ENCODE measurements at regions not wholly inside any gene's neighbourhood (a gene's known extent, or its start where the extent isn't known, plus 50 kb on each side); places are given as distances from the start of the nearest gene placed in this dataset.

GRCh38 chr6:21986703-21987102, 310.1 kb downstream of the PRL start:
- Histone ChIP-seq H3K4ac (ENCODE audit: low read depth, low read length) (no peak overlapping the region), H3K79me2 (ENCODE audit: control insufficient read depth, insufficient read depth, low read length) (no peaks in the 10 kb centered on the region), H4K8ac (ENCODE audit: low read depth, low read length) (no peak overlapping the region), H3K4me1 (ENCODE audit: control insufficient read depth, low read depth, low read length) (no peaks in the 10 kb centered on the region), H2AK5ac (ENCODE audit: low read length) (no peak overlapping the region), H4K5ac (ENCODE audit: low read length) (no peak overlapping the region), H2BK15ac (replicated peaks; ENCODE audit: low read depth) (no peak overlapping the region), H3K36me3 (ENCODE audit: control insufficient read depth, insufficient read depth, low read length) (no peaks in the 10 kb centered on the region), H3K27me3 (ENCODE audit: insufficient read depth, low read length, poor library complexity) (no peaks in the 10 kb centered on the region), H3K18ac (ENCODE audit: low read length) (no peak overlapping the region), H3K27ac (ENCODE audit: low read depth, low read length) (no peak overlapping the region), H3K79me1 (ENCODE audit: low read length) (peaks cover 4% of the 10 kb centered on the region), H3K56ac (ENCODE audit: low read length) (no peak overlapping the region), H3K4me3 (ENCODE audit: low read length) (no peak overlapping the region), H3K23ac (ENCODE audit: low read length) (no peak overlapping the region), H2BK120ac (ENCODE audit: low read depth, low read length) (no peak overlapping the region), H3K9ac (ENCODE audit: low read length) (no peak overlapping the region), H2BK5ac (ENCODE audit: low read length) (no peak overlapping the region), H3K4me2 (ENCODE audit: low read length) (no peak overlapping the region)
- WGBS (ENCODE audit: extremely low coverage, insufficient coverage, low lambda C conversion rate), result no CpG with 5 or more reads among the region's 6 CpGs
- DNase-seq, result no peak

DNA sequence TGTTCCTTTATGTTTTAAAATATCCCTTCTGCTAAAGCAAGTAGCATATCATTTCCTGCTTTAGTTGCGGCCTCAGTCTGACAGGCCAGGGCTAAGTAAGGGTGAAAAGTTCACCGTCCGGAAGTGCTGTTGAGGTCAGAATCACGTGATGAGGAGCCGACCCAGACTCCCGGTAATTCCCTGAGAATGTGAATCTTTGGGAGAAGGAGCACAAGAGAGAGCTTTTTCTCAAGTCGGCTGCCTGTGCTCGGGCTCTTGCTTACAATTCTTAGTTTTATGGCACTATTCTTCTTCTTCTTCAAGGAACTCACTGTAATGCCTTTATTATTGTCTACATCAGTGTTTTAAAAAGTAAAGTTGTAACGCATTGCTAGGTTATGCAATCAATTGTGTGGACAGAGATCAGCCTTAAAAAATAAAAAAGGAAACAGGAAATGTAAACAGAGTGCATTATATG, 309.3 kb downstream of the PRL start:
- H3K18ac ChIP-seq (ENCODE audit: low read length), result no peak overlapping the region
- no peak overlapping the region for H3K27ac ChIP-seq (ENCODE audit: low read depth, low read length)
- no CpG with 5 or more reads among the region's 9 CpGs for WGBS (ENCODE audit: extremely low coverage, insufficient coverage, low lambda C conversion rate)
- no peaks in the 10 kb centered on the region for H3K4me1 ChIP-seq (ENCODE audit: control insufficient read depth, low read depth, low read length)
- DNase-seq, result peak; percentile 83
- peaks cover 4% of the 10 kb centered on the region for H3K79me1 ChIP-seq (ENCODE audit: low read length)
- H2BK5ac ChIP-seq (ENCODE audit: low read length), result no peak overlapping the region
- no peak overlapping the region for H3K4me3 ChIP-seq (ENCODE audit: low read length)
- no peaks in the 10 kb centered on the region for H3K27me3 ChIP-seq (ENCODE audit: insufficient read depth, low read length, poor library complexity)
- H3K9ac ChIP-seq (ENCODE audit: low read length), result no peak overlapping the region
- H3K23ac ChIP-seq (ENCODE audit: low read length), result no peak overlapping the region
- H2BK120ac ChIP-seq (ENCODE audit: low read depth, low read length), result no peak overlapping the region
- no peak overlapping the region for H3K4ac ChIP-seq (ENCODE audit: low read depth, low read length)
- H4K5ac ChIP-seq (ENCODE audit: low read length), result no peak overlapping the region
- no peak overlapping the region for H2AK5ac ChIP-seq (ENCODE audit: low read length)
- H4K8ac ChIP-seq (ENCODE audit: low read depth, low read length), result no peak overlapping the region
- no peaks in the 10 kb centered on the region for H3K79me2 ChIP-seq (ENCODE audit: control insufficient read depth, insufficient read depth, low read length)
- no peak overlapping the region for H3K56ac ChIP-seq (ENCODE audit: low read length)
- no peaks in the 10 kb centered on the region for H3K36me3 ChIP-seq (ENCODE audit: control insufficient read depth, insufficient read depth, low read length)
- H3K4me2 ChIP-seq (ENCODE audit: low read length), result no peak overlapping the region
- no peak overlapping the region for H2BK15ac ChIP-seq (replicated peaks; ENCODE audit: low read depth)

DNA sequence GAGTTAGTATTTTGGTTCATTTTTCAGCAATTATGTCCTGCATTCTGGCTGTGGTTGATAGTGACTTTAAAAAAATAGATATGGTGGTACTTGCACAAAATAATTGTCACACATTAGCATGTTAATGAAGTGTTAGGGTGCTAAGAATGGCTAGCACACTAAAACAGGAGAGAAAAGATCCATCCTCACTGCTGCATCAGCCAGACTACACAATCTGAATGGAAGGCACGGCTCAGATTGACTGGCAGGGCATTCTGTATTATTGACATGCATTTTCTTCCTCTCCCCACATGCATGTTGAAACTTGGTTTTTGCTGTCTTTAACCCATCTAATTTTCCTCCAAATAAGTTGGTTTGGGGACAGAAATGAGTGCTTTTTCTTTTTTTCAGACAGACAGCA, 306.3 kb downstream of the PRL start:
- Histone ChIP-seq H3K79me1 (ENCODE audit: low read length) (peaks cover 8% of the 10 kb centered on the region), H3K4ac (ENCODE audit: low read depth, low read length) (no peak overlapping the region), H3K27me3 (ENCODE audit: insufficient read depth, low read length, poor library complexity) (no peaks in the 10 kb centered on the region), H2BK15ac (replicated peaks; ENCODE audit: low read depth) (no peak overlapping the region), H3K23ac (ENCODE audit: low read length) (no peak overlapping the region), H3K9ac (ENCODE audit: low read length) (no peak overlapping the region), H3K79me2 (ENCODE audit: control insufficient read depth, insufficient read depth, low read length) (no peaks in the 10 kb centered on the region), H3K36me3 (ENCODE audit: control insufficient read depth, insufficient read depth, low read length) (no peaks in the 10 kb centered on the region), H3K56ac (ENCODE audit: low read length) (no peak overlapping the region), H2AK5ac (ENCODE audit: low read length) (no peak overlapping the region), H3K4me1 (ENCODE audit: control insufficient read depth, low read depth, low read length) (no peaks in the 10 kb centered on the region), H3K4me3 (ENCODE audit: low read length) (no peak overlapping the region), H3K4me2 (ENCODE audit: low read length) (no peak overlapping the region), H3K18ac (ENCODE audit: low read length) (no peak overlapping the region), H4K8ac (ENCODE audit: low read depth, low read length) (no peak overlapping the region), H2BK120ac (ENCODE audit: low read depth, low read length) (no peak overlapping the region), H2BK5ac (ENCODE audit: low read length) (no peak overlapping the region), H3K27ac (ENCODE audit: low read depth, low read length) (no peak overlapping the region), H4K5ac (ENCODE audit: low read length) (no peak overlapping the region)
- WGBS (ENCODE audit: extremely low coverage, insufficient coverage, low lambda C conversion rate), result no CpG with 5 or more reads among the region's 1 CpG
- DNase-seq, result no peak

DNA sequence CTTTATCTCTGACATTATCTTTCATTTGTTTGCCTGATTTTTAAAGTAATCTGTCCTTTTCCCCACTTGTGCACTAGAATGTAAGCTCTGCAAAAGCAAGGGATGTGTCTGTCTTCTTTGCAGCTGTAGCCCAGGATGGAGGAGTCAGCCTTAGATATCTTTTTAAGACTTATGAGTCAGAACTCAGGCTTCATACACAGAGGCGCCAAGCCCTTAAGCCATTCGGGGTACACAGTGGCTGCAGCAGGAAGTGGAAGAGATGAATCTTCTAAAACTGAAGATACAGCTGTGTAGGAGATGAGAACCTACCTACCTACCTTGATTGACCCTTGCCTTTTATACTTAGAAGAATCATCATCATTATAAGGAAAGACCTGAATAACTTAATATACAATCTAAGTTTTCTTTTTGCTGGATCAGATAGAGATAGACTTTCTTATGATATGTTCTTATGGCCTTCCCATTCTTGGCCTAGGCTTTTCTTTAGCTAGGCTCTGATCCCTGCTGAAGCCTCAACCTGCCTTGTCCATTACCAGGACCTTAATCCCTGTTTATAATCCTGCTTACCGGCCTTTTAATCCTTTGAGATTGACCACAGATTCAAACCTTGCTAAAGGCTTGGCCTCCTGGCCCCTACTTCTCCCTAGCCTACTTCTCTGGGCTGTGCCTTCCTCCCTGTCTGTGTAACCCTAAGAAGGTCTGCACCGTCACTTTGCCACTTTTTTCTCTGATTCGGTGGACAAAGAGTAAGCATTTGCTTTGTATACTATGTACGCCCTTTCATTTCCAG, 304.5 kb downstream of the PRL start:
- Histone ChIP-seq H2AK5ac (ENCODE audit: low read length) (no peak overlapping the region), H3K18ac (ENCODE audit: low read length) (no peak overlapping the region), H3K27me3 (ENCODE audit: insufficient read depth, low read length, poor library complexity) (no peaks in the 10 kb centered on the region), H2BK120ac (ENCODE audit: low read depth, low read length) (no peak overlapping the region), H3K4me3 (ENCODE audit: low read length) (no peak overlapping the region), H3K4me2 (ENCODE audit: low read length) (no peak overlapping the region), H3K27ac (ENCODE audit: low read depth, low read length) (no peak overlapping the region), H3K79me1 (ENCODE audit: low read length) (peaks cover 6% of the 10 kb centered on the region), H4K5ac (ENCODE audit: low read length) (no peak overlapping the region), H3K9ac (ENCODE audit: low read length) (no peak overlapping the region), H3K79me2 (ENCODE audit: control insufficient read depth, insufficient read depth, low read length) (no peaks in the 10 kb centered on the region), H3K4me1 (ENCODE audit: control insufficient read depth, low read depth, low read length) (peaks cover 1% of the 10 kb centered on the region), H3K36me3 (ENCODE audit: control insufficient read depth, insufficient read depth, low read length) (no peaks in the 10 kb centered on the region), H2BK15ac (replicated peaks; ENCODE audit: low read depth) (no peak overlapping the region), H4K8ac (ENCODE audit: low read depth, low read length) (peak overlapping the region; percentile 76), H3K4ac (ENCODE audit: low read depth, low read length) (no peak overlapping the region), H3K23ac (ENCODE audit: low read length) (no peak overlapping the region), H2BK5ac (ENCODE audit: low read length) (no peak overlapping the region), H3K56ac (ENCODE audit: low read length) (no peak overlapping the region)
- DNase-seq, result no peak
- no CpG with 5 or more reads among the region's 6 CpGs for WGBS (ENCODE audit: extremely low coverage, insufficient coverage, low lambda C conversion rate)

DNA sequence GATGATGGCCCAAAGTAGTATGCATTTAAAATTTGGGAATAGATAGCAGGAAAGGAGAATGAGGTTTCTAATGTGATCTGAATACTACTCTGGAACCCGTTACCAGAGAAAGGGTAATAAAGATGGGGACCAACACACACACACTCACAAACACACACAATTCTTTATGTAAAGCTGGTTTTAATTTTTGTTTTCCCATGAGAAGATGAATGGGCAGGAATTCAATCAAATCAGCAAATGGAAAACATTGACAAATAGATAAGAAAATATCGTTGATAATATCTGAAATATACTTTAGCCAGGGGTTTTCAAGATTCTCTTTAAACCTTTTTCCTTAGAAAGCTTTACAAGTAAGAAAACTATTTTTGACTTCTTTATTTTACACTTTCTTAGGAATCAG, 303.0 kb downstream of the PRL start:
- Histone ChIP-seq H3K4me2 (ENCODE audit: low read length) (no peak overlapping the region), H2AK5ac (ENCODE audit: low read length) (no peak overlapping the region), H2BK15ac (replicated peaks; ENCODE audit: low read depth) (no peak overlapping the region), H3K23ac (ENCODE audit: low read length) (no peak overlapping the region), H3K56ac (ENCODE audit: low read length) (no peak overlapping the region), H3K4me1 (ENCODE audit: control insufficient read depth, low read depth, low read length) (peaks cover 1% of the 10 kb centered on the region), H3K27ac (ENCODE audit: low read depth, low read length) (no peak overlapping the region), H3K79me1 (ENCODE audit: low read length) (peaks cover 6% of the 10 kb centered on the region), H2BK120ac (ENCODE audit: low read depth, low read length) (no peak overlapping the region), H4K8ac (ENCODE audit: low read depth, low read length) (no peak overlapping the region), H3K36me3 (ENCODE audit: control insufficient read depth, insufficient read depth, low read length) (no peaks in the 10 kb centered on the region), H3K79me2 (ENCODE audit: control insufficient read depth, insufficient read depth, low read length) (no peaks in the 10 kb centered on the region), H4K5ac (ENCODE audit: low read length) (no peak overlapping the region), H3K18ac (ENCODE audit: low read length) (no peak overlapping the region), H3K27me3 (ENCODE audit: insufficient read depth, low read length, poor library complexity) (no peaks in the 10 kb centered on the region), H3K9ac (ENCODE audit: low read length) (no peak overlapping the region), H2BK5ac (ENCODE audit: low read length) (no peak overlapping the region), H3K4ac (ENCODE audit: low read depth, low read length) (no peak overlapping the region), H3K4me3 (ENCODE audit: low read length) (no peak overlapping the region)
- no CpG with 5 or more reads among the region's 2 CpGs for WGBS (ENCODE audit: extremely low coverage, insufficient coverage, low lambda C conversion rate)
- no peak for DNase-seq

DNA sequence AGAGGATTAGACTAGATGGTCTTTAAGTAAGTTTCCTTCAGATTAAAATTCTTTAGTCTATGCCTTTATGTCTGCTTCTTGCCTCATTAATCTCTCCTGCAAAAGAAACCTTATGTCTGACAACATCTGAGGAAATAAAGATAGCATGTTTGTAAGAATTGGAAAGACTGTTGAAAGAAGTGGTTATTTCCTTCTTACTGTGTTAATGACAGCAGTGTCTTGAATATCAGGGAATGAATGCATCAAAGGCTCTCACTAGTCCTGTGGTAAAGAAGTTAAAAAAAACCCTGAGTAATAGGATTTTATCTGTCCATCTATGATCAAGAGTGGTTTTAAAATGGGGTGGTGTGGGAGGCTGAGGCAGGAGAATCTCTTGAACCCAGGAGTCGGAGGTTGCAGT, 302.0 kb downstream of the PRL start:
- WGBS (ENCODE audit: extremely low coverage, insufficient coverage, low lambda C conversion rate), result no CpG with 5 or more reads among the region's 1 CpG
- DNase-seq, result no peak

More for the DNA sequence above, 302.0 kb downstream of the PRL start:
- no peak overlapping the region for H2BK15ac ChIP-seq (replicated peaks; ENCODE audit: low read depth)
- H3K23ac ChIP-seq (ENCODE audit: low read length), result no peak overlapping the region
- no peak overlapping the region for H3K4me2 ChIP-seq (ENCODE audit: low read length)
- H2AK5ac ChIP-seq (ENCODE audit: low read length), result no peak overlapping the region
- H3K27ac ChIP-seq (ENCODE audit: low read depth, low read length), result no peak overlapping the region
- peaks cover 1% of the 10 kb centered on the region for H3K4me1 ChIP-seq (ENCODE audit: control insufficient read depth, low read depth, low read length)
- no peak overlapping the region for H3K18ac ChIP-seq (ENCODE audit: low read length)
- H3K79me2 ChIP-seq (ENCODE audit: control insufficient read depth, insufficient read depth, low read length), result no peaks in the 10 kb centered on the region
- H2BK120ac ChIP-seq (ENCODE audit: low read depth, low read length), result no peak overlapping the region
- no peak overlapping the region for H4K5ac ChIP-seq (ENCODE audit: low read length)
- no peaks in the 10 kb centered on the region for H3K27me3 ChIP-seq (ENCODE audit: insufficient read depth, low read length, poor library complexity)
- no peak overlapping the region for H4K8ac ChIP-seq (ENCODE audit: low read depth, low read length)
- no peak overlapping the region for H3K56ac ChIP-seq (ENCODE audit: low read length)
- no peak overlapping the region for H2BK5ac ChIP-seq (ENCODE audit: low read length)
- no peak overlapping the region for H3K9ac ChIP-seq (ENCODE audit: low read length)
- no peak overlapping the region for H3K4ac ChIP-seq (ENCODE audit: low read depth, low read length)
- H3K36me3 ChIP-seq (ENCODE audit: control insufficient read depth, insufficient read depth, low read length), result no peaks in the 10 kb centered on the region
- no peak overlapping the region for H3K4me3 ChIP-seq (ENCODE audit: low read length)
- peaks cover 6% of the 10 kb centered on the region for H3K79me1 ChIP-seq (ENCODE audit: low read length)

All from mesendoderm (in vitro differentiated cells).